Loucy (cell line): ENCODE measurements at regions not wholly inside any gene's neighbourhood (a gene's known extent, or its start where the extent isn't known, plus 50 kb on each side); places are given as distances from the start of the nearest gene placed in this dataset.
"Not testable (repeated sequence)": the region's sequence is repeated elsewhere in the genome, so short reads cannot be mapped to it uniquely, and the experiment has no call there.

Source experiments
- CTCF ChIP-seq: fragments of 200-600 bp; sonication (generic); conservative IDR thresholded peaks from 2 replicates; pipeline ENCODE4 v1.5.1; 2014; ENCODE audit warnings: mild to moderate bottlenecking, antibody characterized with exemption, low read length
- EZH2phosphoT487 ChIP-seq: fragments of 200-600 bp; IDR thresholded peaks from 2 replicates; pipeline ENCODE4 v1.6.1; 2018; ENCODE audit warnings: antibody characterized with exemption, mild to moderate bottlenecking, moderate library complexity, borderline replicate concordance

DNA sequence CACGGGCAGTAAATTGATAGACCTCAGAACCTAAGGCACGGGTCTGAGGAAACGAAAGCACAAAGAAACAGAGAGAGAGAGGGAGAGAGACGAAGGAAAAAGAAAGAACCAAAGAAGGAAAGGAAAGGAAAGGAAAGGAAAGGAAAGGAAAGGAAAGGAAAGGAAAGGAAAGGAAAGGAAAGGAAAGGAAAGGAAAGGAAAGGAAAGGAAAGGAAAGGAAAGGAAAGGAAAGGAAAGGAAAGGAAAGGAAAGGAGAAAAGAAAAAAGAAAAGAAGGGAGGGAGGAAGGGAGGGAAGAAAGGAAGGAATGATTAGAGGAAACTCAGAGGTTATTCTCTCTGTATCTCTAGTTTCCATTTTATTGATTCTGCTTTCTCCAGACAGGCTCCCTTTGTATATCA lies 302.6 kb upstream of the SLITRK3 start:
- TF ChIP-seq CTCF, EZH2phosphoT487: not testable (repeated sequence)
